HepG2 (cell line): ENCODE measurements at regions not wholly inside any gene's neighbourhood (a gene's known extent, or its start where the extent isn't known, plus 50 kb on each side); places are given as distances from the start of the nearest gene placed in this dataset.

Experiments
- ATAC-seq: fragments of 200-7000 bp; cut with Tn5 transposase; 3 replicates; pipeline ENCODE4 v1.9.1; 2020; ENCODE audit warnings: mild to moderate bottlenecking, moderate library complexity
- BruUV-seq: library from RNA; stranded (reverse); fragments of 400-500 nt; replicated peaks from 2 replicates; lab custom pipeline; 2021; lab: Mats Ljungman, UMichigan
- CTCF ChIA-PET: fragments of 300-600 bp; formaldehyde crosslinking; extraction: SDS; loops from one replicate; lab custom pipeline; 2021; ENCODE audit warnings: low total read pairs, inconsistent platforms, low intra/inter-chr PET ratio; lab: Yijun Ruan, JAX
- POLR2A ChIA-PET: fragments of 350-600 bp; sonication (Branson Sonifier 250); formaldehyde crosslinking; loops from one replicate; lab custom pipeline; 2020; ENCODE audit warnings: antibody characterized with exemption, inconsistent platforms; lab: Yijun Ruan, JAX
- DNase-seq: peaks from one replicate; pipeline ENCODE4 v3.0.0-alpha.2; 2015; ENCODE audit warnings: low spot score
- FAIRE-seq: peaks from 3 replicates; lab custom pipeline; 2011; peaks lifted over from hg19 to GRCh38; lab: Jason Lieb, UNC
- H2AFZ ChIP-seq: one replicate; pipeline ENCODE4 v1.6.1; 2011; ENCODE audit warnings: low read length, inconsistent platforms
- H3K27ac ChIP-seq: fragments of 300-600 bp; 3 replicates; pipeline ENCODE4 v1.8.0; 2011; ENCODE audit warnings: mixed run types, mild to moderate bottlenecking, mixed read lengths, low read length, inconsistent platforms; ENCODE audit not compliant: insufficient read depth; ENCODE audit errors: extremely low read length
- H3K27me3 ChIP-seq, 2 experiments: fragments of 200-600 bp in 1 of 2; 2 replicates in 1 of 2; 3 replicates in 1 of 2; pipeline versions ENCODE4 v1.6.0 to v1.8.0; 2011; ENCODE audit warnings: low read length in 2 of 2, mild to moderate bottlenecking in 2 of 2, moderate library complexity in 2 of 2, inconsistent platforms in 1 of 2; ENCODE audit not compliant: insufficient read depth in 2 of 2, control insufficient read depth in 1 of 2
- H3K36me3 ChIP-seq, 2 experiments: fragments of 200-600 bp in 1 of 2; replicated peaks in 1 of 2; 2 replicates in 1 of 2; 3 replicates in 1 of 2; pipeline versions ENCODE4 v1.5.1 to v1.8.0; 2011; ENCODE audit warnings: low read length in 2 of 2, inconsistent platforms in 1 of 2; ENCODE audit not compliant: insufficient read depth in 2 of 2, control insufficient read depth in 1 of 2
- H3K4me1 ChIP-seq: 2 replicates; pipeline ENCODE4 v1.5.1; 2012; ENCODE audit warnings: low read length, inconsistent platforms; ENCODE audit not compliant: insufficient read depth
- H3K4me2 ChIP-seq: 2 replicates; pipeline ENCODE4 v1.6.0; 2011; ENCODE audit warnings: low read depth, low read length, inconsistent platforms
- H3K4me3 ChIP-seq, 3 experiments: fragments of 200-600 bp in 1 of 3; sonication (generic), shearing (Covaris generic) in 1 of 3; replicated peaks in 1 of 3; 2 replicates each; pipeline ENCODE4 v1.5.1; 2011 to 2016; ENCODE audit warnings: low read length in 3 of 3, inconsistent platforms in 2 of 3, low read depth in 2 of 3, mild to moderate bottlenecking in 2 of 3, control low read depth in 1 of 3, mixed read lengths in 1 of 3; ENCODE audit not compliant: insufficient read depth in 1 of 3
- H3K79me2 ChIP-seq: one replicate; pipeline ENCODE4 v1.6.1; 2011; ENCODE audit warnings: low read length, inconsistent platforms; ENCODE audit not compliant: insufficient read depth
- H3K9ac ChIP-seq: 2 replicates; pipeline ENCODE4 v1.6.0; 2011; ENCODE audit warnings: mild to moderate bottlenecking, low read depth, low read length, inconsistent platforms; ENCODE audit not compliant: insufficient read depth
- H3K9me3 ChIP-seq: 2 replicates; pipeline ENCODE4 v1.5.1; 2012; ENCODE audit warnings: mild to moderate bottlenecking, low read length
- H4K20me1 ChIP-seq: 2 replicates; pipeline ENCODE4 v1.6.0; 2011; ENCODE audit warnings: inconsistent platforms, mild to moderate bottlenecking, low read length, moderate library complexity; ENCODE audit not compliant: insufficient read depth
- CENPX ChIP-seq: sonication (generic); formaldehyde crosslinking; IDR thresholded peaks from 2 replicates; pipeline ENCODE4 v1.9.0; 2021; ENCODE audit warnings: mild to moderate bottlenecking, missing genetic modification reagents, moderate library complexity
- FOXO1 ChIP-seq: sonication (generic); formaldehyde crosslinking; IDR thresholded peaks from 2 replicates; pipeline ENCODE4 v1.4.0; 2020; ENCODE audit warnings: missing genetic modification reagents
- MNT ChIP-seq: fragments of 450-650 bp; IDR thresholded peaks from 2 replicates; pipeline ENCODE4 v1.6.1; 2016
- RNF2 ChIP-seq: fragments of 450-650 bp; conservative IDR thresholded peaks from 2 replicates; pipeline ENCODE4 v1.6.1; 2016; ENCODE audit warnings: low read depth
- SAP130 ChIP-seq: IDR thresholded peaks from 2 replicates; pipeline ENCODE4 v1.6.1; 2016; ENCODE audit warnings: low read depth
- ZNF235 ChIP-seq: sonication (generic); formaldehyde crosslinking; IDR thresholded peaks from 2 replicates; pipeline ENCODE4 v1.8.1; 2023; ENCODE audit warnings: mild to moderate bottlenecking, missing genetic modification reagents, borderline replicate concordance
- WGBS: methylation state at CpG from one replicate; pipeline ENCODE4 v1.1.6; 2017; ENCODE audit warnings: low lambda C conversion rate; 5-methylcytosine and 5-hydroxymethylcytosine counted together
- in situ Hi-C: cut with HindIII; loops from 2 replicates; pipeline ENCODE4 v1.10.0; 2017; ENCODE audit warnings: low pct_unique_long_range_greater_than_20kb; ENCODE audit not compliant: extremely low pct_ligation_motif_present
- intact Hi-C: fragments of 100-400 bp; cut with micrococcal nuclease; formaldehyde crosslinking; loops from one replicate; pipeline ENCODE4 v1.10.0; 2022; ENCODE audit not compliant: unreplicated experiment
- TF ChIP-seq, protein P1 (sequence below): sonication (generic); formaldehyde crosslinking; IDR thresholded peaks from 2 replicates; pipeline ENCODE4 v1.4.0; 2020; ENCODE audit warnings: missing genetic modification reagents

- DNase-seq (no peak), ATAC-seq (no peak)
- no peak overlapping the region for H3K4me2 ChIP-seq
- ChIA-PET CTCF (no interaction called here), POLR2A (no interaction called here)
- intact Hi-C loops: no loop called here
- H3K9ac ChIP-seq: no peak overlapping the region
- H3K4me1 ChIP-seq: no peaks in the 10 kb centered on the region
- no peaks in the 10 kb centered on the region for H4K20me1 ChIP-seq
- BruUV-seq: no TSS peak
- in situ Hi-C loops: no loop called here
- H3K27me3 ChIP-seq: no peaks in the 10 kb centered on the region
- no peak overlapping the region for H3K27ac ChIP-seq
- TF ChIP-seq FOXO1 (CRISPR knock-in tag) (no peak), CENPX (CRISPR knock-in tag) (no peak), ZNF235 (CRISPR knock-in tag) (no peak), MNT (0 out of 2 replicates have a peak, but pooled peaks have one; percentile 24), RNF2 (no peak), SAP130 (CRISPR knock-in tag) (no peak)
- TF ChIP-seq, protein P1, sequence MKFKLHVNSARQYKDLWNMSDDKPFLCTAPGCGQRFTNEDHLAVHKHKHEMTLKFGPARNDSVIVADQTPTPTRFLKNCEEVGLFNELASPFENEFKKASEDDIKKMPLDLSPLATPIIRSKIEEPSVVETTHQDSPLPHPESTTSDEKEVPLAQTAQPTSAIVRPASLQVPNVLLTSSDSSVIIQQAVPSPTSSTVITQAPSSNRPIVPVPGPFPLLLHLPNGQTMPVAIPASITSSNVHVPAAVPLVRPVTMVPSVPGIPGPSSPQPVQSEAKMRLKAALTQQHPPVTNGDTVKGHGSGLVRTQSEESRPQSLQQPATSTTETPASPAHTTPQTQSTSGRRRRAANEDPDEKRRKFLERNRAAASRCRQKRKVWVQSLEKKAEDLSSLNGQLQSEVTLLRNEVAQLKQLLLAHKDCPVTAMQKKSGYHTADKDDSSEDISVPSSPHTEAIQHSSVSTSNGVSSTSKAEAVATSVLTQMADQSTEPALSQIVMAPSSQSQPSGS: no peak
- TF ChIP-seq, all 625 proteins: peak for 1
- H2AFZ ChIP-seq: no peak overlapping the region
- WGBS: 33% methylated on average over 5 of the region's 5 CpGs
- H3K9me3 ChIP-seq: no peaks in the 10 kb centered on the region
- H3K79me2 ChIP-seq: no peaks in the 10 kb centered on the region
- H3K36me3 ChIP-seq: no peaks in the 10 kb centered on the region
- FAIRE-seq: no peak
- no peak overlapping the region for H3K4me3 ChIP-seq
Observed at GRCh38 chr6:147700436-147701209, 192.1 kb downstream of the SAMD5 start.
